Spleen (tissue), 11 donors: ENCODE measurements at regions not wholly inside any gene's neighbourhood (a gene's known extent, or its start where the extent isn't known, plus 50 kb on each side); places are given as distances from the start of the nearest gene placed in this dataset.

Source experiments
- DNase-seq: peaks from one replicate; pipeline ENCODE4 v3.0.0-alpha.2; 2020
- H3K27ac ChIP-seq, 8 donors: fragments of 200-600 bp; sonication (generic) in 7 of 8; 1 replicate in 4 of 8; 2 replicates in 4 of 8; pipeline versions ENCODE4 v1.5.0 to v1.8.0; 2016 to 2021; ENCODE audit warnings: inconsistent platforms in 4 of 8, mild to moderate bottlenecking in 4 of 8, moderate library complexity in 1 of 8
- H3K27me3 ChIP-seq, 7 donors: fragments of 200-600 bp; sonication (generic) in 6 of 7; replicated peaks in 1 of 7; 1 replicate in 4 of 7; 2 replicates in 3 of 7; pipeline versions ENCODE4 v1.5.0 to v1.8.0; 2016 to 2021; ENCODE audit warnings: inconsistent platforms in 3 of 7, mild to moderate bottlenecking in 1 of 7
- H3K36me3 ChIP-seq, 6 donors: fragments of 200-600 bp; sonication (generic) in 5 of 6; 1 replicate in 4 of 6; 2 replicates in 2 of 6; pipeline versions ENCODE4 v1.5.0 to v1.8.0; 2016 to 2021; ENCODE audit warnings: inconsistent platforms in 2 of 6
- H3K4me1 ChIP-seq, 6 donors: fragments of 200-600 bp; sonication (generic) in 5 of 6; 1 replicate in 3 of 6; 2 replicates in 3 of 6; pipeline versions ENCODE4 v1.5.0 to v1.8.0; 2016 to 2021; ENCODE audit warnings: inconsistent platforms in 3 of 6
- H3K4me3 ChIP-seq, 8 donors: fragments of 200-600 bp; sonication (generic) in 7 of 8; 1 replicate in 4 of 8; 2 replicates in 4 of 8; pipeline versions ENCODE4 v1.5.0 to v1.8.0; 2016 to 2021; ENCODE audit warnings: inconsistent platforms in 4 of 8, mild to moderate bottlenecking in 4 of 8, moderate library complexity in 2 of 8
- H3K9me3 ChIP-seq, 8 donors: fragments of 200-600 bp; sonication (generic) in 7 of 8; 1 replicate in 4 of 8; 2 replicates in 4 of 8; pipeline versions ENCODE4 v1.5.0 to v1.8.0; 2016 to 2021; ENCODE audit warnings: inconsistent platforms in 4 of 8
- POLR2A ChIP-seq, 3 donors: fragments of 450-650 bp; IDR thresholded peaks; one replicate each; pipeline ENCODE4 v1.5.1; 2017; ENCODE audit warnings: antibody characterized with exemption in 3 of 3, mild to moderate bottlenecking in 1 of 3
- POLR2AphosphoS5 ChIP-seq, 3 donors: sonication (generic); formaldehyde crosslinking; IDR thresholded peaks; one replicate each; pipeline ENCODE4 v1.5.1; 2017; ENCODE audit warnings: antibody characterized with exemption in 3 of 3
- WGBS, 5 donors: extraction: QIAGEN DNeasy Blood & Tissue Kit in 3 of 5; methylation state at CpG; one replicate each; pipeline versions ENCODE4 v1.1.5 to v1.1.7; 2013 to 2018; 5-methylcytosine and 5-hydroxymethylcytosine counted together
- intact Hi-C: fragments of 100-400 bp; cut with DNase I; formaldehyde crosslinking; loops from one replicate; pipeline ENCODE4 v1.15.0; 2023; ENCODE audit warnings: low total_unique reads
- TF ChIP-seq, protein P1 (sequence below), 11 experiments: fragments of 200-600 bp in 7 of 11; fragments of 450-650 bp in 4 of 11; sonication (generic) in 4 of 11; IDR thresholded peaks in 8 of 11; conservative IDR thresholded peaks in 3 of 11; 1 replicate in 7 of 11; 2 replicates in 4 of 11; pipeline versions ENCODE4 v1.4.0 to v1.8.0; 2016 to 2021; ENCODE audit warnings: antibody characterized with exemption in 11 of 11, inconsistent platforms in 4 of 11, mild to moderate bottlenecking in 1 of 11
- donor health status: healthy with polysubstance abuse.
- donor health status: DM: no; HTN: no; CAD: no; lungs with moderate emphysema.
- donor health status: DM: no; HTN: no; CAD: no.
- donor health status: Bipolar disorder and iron deficiency.
- donor health status: healthy.
- donor health status: DM: no; HTN: no; CAD: no.
- donor health status: DM: yes; HTN: yes; CAD: no.

DNA sequence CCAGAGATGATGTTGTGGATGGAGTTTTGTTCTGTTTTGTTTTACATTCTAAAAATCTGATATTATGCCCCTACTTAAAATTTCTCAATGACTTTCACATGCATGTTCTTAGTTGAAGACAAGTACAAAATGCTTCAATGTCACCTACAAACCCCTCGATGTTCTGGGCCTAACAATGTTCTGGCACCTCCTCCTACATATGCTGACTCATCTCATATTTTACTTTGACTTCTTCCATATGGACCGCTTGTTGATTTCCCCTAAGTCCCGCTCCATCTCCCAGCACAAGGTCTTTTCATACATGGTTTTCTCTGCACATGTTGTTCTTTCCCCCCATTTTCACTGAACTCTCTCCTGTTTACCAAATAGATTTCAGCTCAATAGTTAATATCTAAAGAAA, 441.4 kb downstream of the CNTN6 start:
- H3K4me3 ChIP-seq: no peak overlapping the region
- H3K36me3 ChIP-seq: no peaks in the 10 kb centered on the region
- H3K27me3 ChIP-seq: no peaks in the 10 kb centered on the region
- H3K9me3 ChIP-seq: peaks cover 0 to 42% (median 28%) of the 10 kb centered on the region in 8 donors
- intact Hi-C loops: no loop called here
- TF ChIP-seq, protein P1, sequence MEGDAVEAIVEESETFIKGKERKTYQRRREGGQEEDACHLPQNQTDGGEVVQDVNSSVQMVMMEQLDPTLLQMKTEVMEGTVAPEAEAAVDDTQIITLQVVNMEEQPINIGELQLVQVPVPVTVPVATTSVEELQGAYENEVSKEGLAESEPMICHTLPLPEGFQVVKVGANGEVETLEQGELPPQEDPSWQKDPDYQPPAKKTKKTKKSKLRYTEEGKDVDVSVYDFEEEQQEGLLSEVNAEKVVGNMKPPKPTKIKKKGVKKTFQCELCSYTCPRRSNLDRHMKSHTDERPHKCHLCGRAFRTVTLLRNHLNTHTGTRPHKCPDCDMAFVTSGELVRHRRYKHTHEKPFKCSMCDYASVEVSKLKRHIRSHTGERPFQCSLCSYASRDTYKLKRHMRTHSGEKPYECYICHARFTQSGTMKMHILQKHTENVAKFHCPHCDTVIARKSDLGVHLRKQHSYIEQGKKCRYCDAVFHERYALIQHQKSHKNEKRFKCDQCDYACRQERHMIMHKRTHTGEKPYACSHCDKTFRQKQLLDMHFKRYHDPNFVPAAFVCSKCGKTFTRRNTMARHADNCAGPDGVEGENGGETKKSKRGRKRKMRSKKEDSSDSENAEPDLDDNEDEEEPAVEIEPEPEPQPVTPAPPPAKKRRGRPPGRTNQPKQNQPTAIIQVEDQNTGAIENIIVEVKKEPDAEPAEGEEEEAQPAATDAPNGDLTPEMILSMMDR (IDR thresholded peaks at IDR 0.05 in 8 of 11, conservative IDR thresholded peaks at IDR 0.05 in 3 of 11): no peak
- no peak for TF ChIP-seq POLR2A (IDR thresholded peaks at IDR 0.05)
- no peak for TF ChIP-seq POLR2AphosphoS5 (IDR thresholded peaks at IDR 0.05)
- no peak for DNase-seq
- WGBS, 5 donors: 71 to 81% (median 78%) methylated on average over 3 of the region's 3 CpGs
- H3K27ac ChIP-seq: no peak overlapping the region
- H3K4me1 ChIP-seq: no peaks in the 10 kb centered on the region

DNA sequence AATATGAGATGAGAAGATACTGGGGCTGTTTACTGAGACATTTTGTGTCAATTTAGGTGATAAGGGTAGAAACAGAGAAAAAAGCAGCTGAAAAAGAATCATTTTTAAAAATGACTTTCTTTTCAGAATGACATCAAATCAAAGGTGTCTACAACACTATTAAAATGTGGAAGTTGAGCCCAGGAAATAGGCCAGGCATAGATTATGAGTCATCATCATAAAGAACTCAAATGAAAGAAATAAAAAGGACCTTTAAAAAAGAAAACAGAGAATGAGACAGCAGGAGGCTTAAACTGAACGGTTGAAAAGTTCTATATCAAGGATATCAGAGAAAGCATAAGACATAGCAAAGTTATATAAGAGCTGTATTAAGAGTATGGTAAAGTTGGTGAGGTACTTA, 442.5 kb downstream of the CNTN6 start:
- intact Hi-C loops: no loop called here
- 44 to 71% (median 59%) methylated on average over 1 of the region's 1 CpG for WGBS, 5 donors
- H3K4me1 ChIP-seq: no peaks in the 10 kb centered on the region
- DNase-seq: no peak
- TF ChIP-seq POLR2A (IDR thresholded peaks at IDR 0.05) (no peak), POLR2AphosphoS5 (IDR thresholded peaks at IDR 0.05) (no peak)
- TF ChIP-seq, protein P1 (IDR thresholded peaks at IDR 0.05 in 8 of 11, conservative IDR thresholded peaks at IDR 0.05 in 3 of 11): no peak
- no peaks in the 10 kb centered on the region for H3K27me3 ChIP-seq
- H3K27ac ChIP-seq: no peak overlapping the region
- no peaks in the 10 kb centered on the region for H3K36me3 ChIP-seq
- H3K9me3 ChIP-seq: peaks cover 0 to 43% (median 28%) of the 10 kb centered on the region in 8 donors
- no peak overlapping the region for H3K4me3 ChIP-seq

DNA sequence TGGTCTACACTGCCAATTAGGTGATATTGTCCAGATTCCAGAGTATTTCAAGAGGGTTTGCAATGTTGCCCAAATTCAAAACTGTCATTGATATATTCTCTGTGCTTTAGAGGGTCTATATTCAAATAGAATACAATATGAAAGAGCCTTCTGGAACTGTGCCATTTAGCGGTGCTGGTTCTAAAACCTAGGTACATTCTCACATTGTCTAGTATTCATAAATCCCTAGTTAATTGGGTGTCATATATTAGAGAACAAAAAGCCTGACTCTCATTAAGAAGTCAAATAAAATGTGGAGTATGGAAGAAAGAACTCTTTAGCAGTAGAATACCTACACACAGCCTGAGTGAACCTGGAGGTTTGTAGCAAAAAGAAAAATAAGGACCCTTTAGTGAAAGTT, 447.9 kb downstream of the CNTN6 start:
- Histone ChIP-seq H3K4me1 (no peaks in the 10 kb centered on the region), H3K36me3 (no peaks in the 10 kb centered on the region), H3K27ac (no peak overlapping the region), H3K4me3 (no peak overlapping the region), H3K27me3 (no peaks in the 10 kb centered on the region), H3K9me3 (peaks cover 0 to 37% (median 23%) of the 10 kb centered on the region in 8 donors)
- TF ChIP-seq POLR2AphosphoS5 (IDR thresholded peaks at IDR 0.05) (no peak), POLR2A (IDR thresholded peaks at IDR 0.05) (no peak)
- TF ChIP-seq, protein P1 (IDR thresholded peaks at IDR 0.05 in 8 of 11, conservative IDR thresholded peaks at IDR 0.05 in 3 of 11): no peak
- intact Hi-C loops: no loop called here
- DNase-seq: no peak
- 89 to 100% (median 96%) methylated on average over 1 of the region's 1 CpG for WGBS, 5 donors

DNA sequence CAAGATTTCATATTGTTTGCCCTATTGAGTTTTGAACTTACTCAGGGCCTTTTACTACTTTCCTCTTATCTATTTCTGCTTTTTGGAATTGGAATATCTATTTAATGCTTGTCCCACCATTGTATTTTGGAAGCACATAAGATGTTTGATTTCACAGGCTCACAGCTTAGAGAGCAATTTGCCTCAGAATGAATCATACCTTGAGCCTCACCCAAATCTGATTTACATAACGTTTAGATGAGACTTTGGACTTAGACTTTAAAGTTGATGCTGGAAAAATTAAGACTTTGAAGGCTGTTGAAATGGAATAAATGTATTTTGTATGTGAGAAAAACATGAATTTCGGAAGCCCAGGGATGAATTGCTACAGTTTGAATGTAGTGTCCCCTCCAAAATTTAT, 458.9 kb downstream of the CNTN6 start:
- H3K27ac ChIP-seq: no peak overlapping the region
- WGBS, 5 donors: 62 to 79% (median 70%) methylated on average over 2 of the region's 2 CpGs
- no peak for DNase-seq
- intact Hi-C loops: no loop called here
- no peak overlapping the region for H3K4me3 ChIP-seq
- TF ChIP-seq POLR2AphosphoS5 (IDR thresholded peaks at IDR 0.05): no peak
- TF ChIP-seq, protein P1 (IDR thresholded peaks at IDR 0.05 in 8 of 11, conservative IDR thresholded peaks at IDR 0.05 in 3 of 11): no peak
- TF ChIP-seq POLR2A (IDR thresholded peaks at IDR 0.05): no peak
- no peaks in the 10 kb centered on the region for H3K36me3 ChIP-seq
- H3K27me3 ChIP-seq: no peaks in the 10 kb centered on the region
- H3K4me1 ChIP-seq: no peaks in the 10 kb centered on the region
- H3K9me3 ChIP-seq: peaks cover 0 to under 1% (median 0%) of the 10 kb centered on the region in 8 donors
